ENCODE measurements at regions not wholly inside any gene's neighbourhood (a gene's known extent, or its start where the extent isn't known, plus 50 kb on each side); places are given as distances from the start of the nearest gene placed in this dataset.

- no peak for DNase-seq (ENCODE audit: low spot score)
Measured at GRCh38 chr7:19853261-19853832, 79.9 kb upstream of the TMEM196 start.

DNA sequence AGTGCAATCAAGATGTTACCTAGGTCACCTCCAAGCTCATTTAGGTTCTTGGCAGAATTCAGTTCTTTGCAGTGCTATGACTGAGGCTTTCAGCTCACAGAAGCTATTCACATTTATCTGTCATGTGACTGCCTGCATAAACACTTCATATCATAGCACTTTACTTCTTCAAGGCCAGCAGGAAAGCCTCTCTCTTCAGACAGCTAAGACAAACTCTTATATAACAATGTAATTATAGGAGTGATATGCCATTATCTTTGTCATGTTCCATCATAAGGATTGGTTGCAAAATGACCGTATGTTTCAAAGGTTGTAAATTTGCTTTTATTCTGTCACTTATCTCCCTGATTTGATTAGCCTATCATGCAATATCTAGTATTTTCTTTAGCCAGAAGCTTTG is 78.8 kb upstream of the TMEM196 start:
- no peak for DNase-seq (ENCODE audit: low spot score)

DNA sequence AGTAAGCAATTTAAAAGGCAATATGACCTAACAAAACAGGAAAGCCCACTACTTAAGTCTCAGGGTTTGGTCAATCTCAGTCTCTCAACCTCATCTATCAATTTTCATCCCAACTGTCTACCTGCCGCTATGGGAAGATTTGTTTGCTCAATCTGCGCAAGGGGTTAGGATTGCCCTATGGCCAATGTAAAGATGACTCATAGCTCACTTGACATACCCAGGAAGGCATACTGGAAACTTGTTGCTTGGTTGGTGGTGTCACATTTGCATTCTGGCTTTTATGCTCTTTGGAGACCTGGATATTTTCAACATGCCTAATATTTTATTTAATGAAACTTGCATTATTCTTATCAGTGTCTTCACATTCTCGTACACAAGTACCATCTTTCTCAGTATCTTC is 78.1 kb upstream of the TMEM196 start:
- no peak for DNase-seq (ENCODE audit: low spot score)

DNA sequence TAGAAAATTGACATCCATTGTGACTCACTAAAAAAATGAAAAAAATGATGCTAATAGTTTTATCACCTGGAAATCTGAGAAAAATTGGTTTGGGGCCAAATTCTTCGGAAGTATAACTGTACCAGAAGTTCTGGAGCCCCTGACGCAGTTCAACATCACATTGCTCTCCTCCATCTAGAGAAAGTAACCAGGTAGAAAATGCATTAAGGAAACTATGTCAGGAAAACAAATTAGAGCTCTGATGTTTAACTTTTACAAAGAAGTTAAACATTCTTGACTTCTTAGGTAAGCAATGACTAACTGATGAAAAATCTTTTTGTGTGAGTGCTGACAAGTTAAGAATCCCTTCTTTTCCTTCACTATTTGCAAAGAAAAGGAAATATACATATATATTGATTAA is 61.1 kb upstream of the TMEM196 start:
- DNase-seq (ENCODE audit: low spot score), result no peak

GRCh38 chr7:19830604-19831003 is 57.2 kb upstream of the TMEM196 start:
- DNase-seq (ENCODE audit: low spot score), result no peak
